Keratinocyte (primary cell): ENCODE measurements at regions not wholly inside any gene's neighbourhood (a gene's known extent, or its start where the extent isn't known, plus 50 kb on each side); places are given as distances from the start of the nearest gene placed in this dataset.

ENCODE experiments used
- EZH2 ChIP-seq: IDR thresholded peaks from one replicate; pipeline ENCODE4 v1.6.1; 2012; ENCODE audit warnings: inconsistent platforms, mild to moderate bottlenecking, low read length, moderate library complexity
- TF ChIP-seq, protein P1 (sequence below), 3 experiments: IDR thresholded peaks in 1 of 3; conservative IDR thresholded peaks in 1 of 3; optimal IDR thresholded peaks in 1 of 3; 2 replicates in 2 of 3; 3 replicates in 1 of 3; pipeline versions ENCODE3 to v1.5.1; 2011; ENCODE audit warnings: low read length in 3 of 3, mild to moderate bottlenecking in 3 of 3, moderate library complexity in 2 of 3, control low read depth in 1 of 3, inconsistent platforms in 1 of 3; ENCODE audit not compliant: insufficient read depth in 2 of 3; ENCODE audit errors: extremely low read depth in 1 of 3

DNA sequence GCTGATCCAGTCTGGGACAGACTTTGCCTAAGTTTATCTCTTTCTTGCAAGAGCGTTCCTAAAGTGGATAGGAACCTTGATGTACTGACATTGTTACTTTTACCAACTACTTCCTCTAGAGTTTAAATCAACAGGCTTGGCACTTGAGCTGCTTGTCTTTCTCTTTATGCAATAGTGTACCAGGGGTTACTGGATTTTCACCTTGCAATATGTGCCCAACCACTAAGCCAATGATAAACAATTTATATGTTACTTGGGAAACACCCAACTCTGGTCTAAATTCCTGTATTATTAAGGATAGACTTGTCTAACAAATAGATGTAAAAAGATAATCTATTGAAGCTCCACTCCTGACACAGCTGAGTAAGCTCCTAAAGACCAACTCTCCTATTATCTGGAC is 470.2 kb downstream of the SH2D4B start:
- TF ChIP-seq, protein P1, sequence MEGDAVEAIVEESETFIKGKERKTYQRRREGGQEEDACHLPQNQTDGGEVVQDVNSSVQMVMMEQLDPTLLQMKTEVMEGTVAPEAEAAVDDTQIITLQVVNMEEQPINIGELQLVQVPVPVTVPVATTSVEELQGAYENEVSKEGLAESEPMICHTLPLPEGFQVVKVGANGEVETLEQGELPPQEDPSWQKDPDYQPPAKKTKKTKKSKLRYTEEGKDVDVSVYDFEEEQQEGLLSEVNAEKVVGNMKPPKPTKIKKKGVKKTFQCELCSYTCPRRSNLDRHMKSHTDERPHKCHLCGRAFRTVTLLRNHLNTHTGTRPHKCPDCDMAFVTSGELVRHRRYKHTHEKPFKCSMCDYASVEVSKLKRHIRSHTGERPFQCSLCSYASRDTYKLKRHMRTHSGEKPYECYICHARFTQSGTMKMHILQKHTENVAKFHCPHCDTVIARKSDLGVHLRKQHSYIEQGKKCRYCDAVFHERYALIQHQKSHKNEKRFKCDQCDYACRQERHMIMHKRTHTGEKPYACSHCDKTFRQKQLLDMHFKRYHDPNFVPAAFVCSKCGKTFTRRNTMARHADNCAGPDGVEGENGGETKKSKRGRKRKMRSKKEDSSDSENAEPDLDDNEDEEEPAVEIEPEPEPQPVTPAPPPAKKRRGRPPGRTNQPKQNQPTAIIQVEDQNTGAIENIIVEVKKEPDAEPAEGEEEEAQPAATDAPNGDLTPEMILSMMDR (optimal IDR thresholded peaks at IDR 0.05 in 1 of 3, IDR thresholded peaks at IDR 0.05 in 1 of 3, conservative IDR thresholded peaks at IDR 0.05 in 1 of 3; ENCODE audit: extremely low read depth in 1 of 3, insufficient read depth in 2 of 3, low read length in 3 of 3): no peak
- no peak for TF ChIP-seq EZH2
